GM03348 (cell line): ENCODE measurements at regions not wholly inside any gene's neighbourhood (a gene's known extent, or its start where the extent isn't known, plus 50 kb on each side); places are given as distances from the start of the nearest gene placed in this dataset.

Source experiments
- DNase-seq: peaks from one replicate; pipeline ENCODE4 v3.0.0; 2012; ENCODE audit warnings: low spot score

- DNase-seq, result no peak
These were observed 53.7 kb upstream of the FAM3C start for GRCh38 chr7:121449735-121450240.

DNA sequence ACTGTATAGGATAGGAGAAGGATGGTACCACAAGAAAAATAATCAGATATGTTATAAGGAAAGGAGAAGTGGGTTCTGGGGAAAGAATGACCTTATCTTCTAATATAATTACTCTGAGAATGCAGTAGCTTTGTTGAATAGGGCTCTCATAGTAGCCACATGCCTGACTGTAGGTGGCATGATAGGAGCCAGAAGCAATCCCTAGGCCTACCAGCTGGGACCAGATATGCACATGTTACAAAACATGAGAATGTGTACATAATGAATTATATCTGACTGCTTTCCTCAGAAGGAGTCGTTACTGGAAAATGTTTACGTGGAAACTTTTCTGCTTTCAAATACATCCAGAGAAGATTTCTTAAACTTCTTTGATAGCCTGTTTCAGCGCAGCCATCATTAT lies 53.2 kb upstream of the FAM3C start:
- no peak for DNase-seq

- DNase-seq, result no peak
These were observed 52.3 kb upstream of the FAM3C start for GRCh38 chr7:121448429-121448828.

DNA sequence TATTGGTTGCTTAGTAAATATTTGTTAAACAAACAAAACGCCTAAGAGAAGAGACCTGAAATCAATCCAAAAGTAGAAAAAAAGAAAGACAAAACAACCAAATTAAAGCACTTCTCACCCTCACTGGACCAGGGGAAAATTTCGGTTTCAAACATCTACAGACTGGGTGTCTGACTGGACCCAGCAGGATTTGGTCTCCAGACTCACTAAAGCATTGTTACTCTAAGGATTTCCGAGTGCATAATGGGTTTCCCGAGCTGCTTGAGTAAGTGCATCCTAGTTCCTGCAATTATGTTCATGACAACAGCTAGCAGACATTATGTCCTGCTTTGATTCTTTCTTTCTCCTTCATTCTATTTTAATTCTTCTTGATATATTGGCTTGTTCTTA lies 51.8 kb upstream of the FAM3C start:
- no peak for DNase-seq

GRCh38 chr7:121447243-121447910 lies 51.3 kb upstream of the FAM3C start:
- DNase-seq, result peak; percentile 63

- no peak for DNase-seq
These were observed 50.4 kb upstream of the FAM3C start for GRCh38 chr7:121446526-121446925.
